Posterior cingulate gyrus (tissue), 11 donors: ENCODE measurements at regions not wholly inside any gene's neighbourhood (a gene's known extent, or its start where the extent isn't known, plus 50 kb on each side); places are given as distances from the start of the nearest gene placed in this dataset.
A peak's percentile ranks its signal among the peaks of the same experiment; 100 is the strongest.

Experiments
- DNase-seq, 10 donors: peaks; one replicate each; pipeline versions ENCODE4 v3.0.0 to v3.0.0-alpha.2; 2020 to 2021; ENCODE audit warnings: mixed read lengths in 3 of 10
- intact Hi-C: fragments of 100-400 bp; cut with DNase I; formaldehyde crosslinking; loops from one replicate; pipeline ENCODE4 v1.15.1; 2023

GRCh38 chr6:6804843-6805615, 216.5 kb downstream of the LY86 start:
- intact Hi-C loops, result no loop called here
- DNase-seq, result peak in 1 of 10 donors; percentile 39

GRCh38 chr6:6806844-6807518, 218.5 kb downstream of the LY86 start:
- intact Hi-C loops, result no loop called here
- DNase-seq, result peak in 3 of 10 donors; percentile 23 to 89 (median 27)

GRCh38 chr6:6808343-6808742, 219.8 kb downstream of the LY86 start:
- intact Hi-C loops, result no loop called here

GRCh38 chr6:6808915-6809314, 220.4 kb downstream of the LY86 start:
- intact Hi-C loops, result no loop called here
- no peak for DNase-seq

More at GRCh38 chr6:6808343-6808742, 219.8 kb downstream of the LY86 start:
- no peak for DNase-seq

- intact Hi-C loops, result no loop called here
- DNase-seq, result no peak
Measured at GRCh38 chr6:6810727-6811126, 222.2 kb downstream of the LY86 start.

- intact Hi-C loops, result no loop called here
- no peak for DNase-seq
Measured at GRCh38 chr6:6811128-6812009, 222.8 kb downstream of the LY86 start.

GRCh38 chr6:6812427-6812826, 223.9 kb downstream of the LY86 start:
- intact Hi-C loops, result no loop called here
- no peak for DNase-seq

GRCh38 chr6:6815732-6816131, 227.2 kb downstream of the LY86 start:
- intact Hi-C loops, result no loop called here
- no peak for DNase-seq

- DNase-seq, result no peak
- intact Hi-C loops, result no loop called here
Measured at GRCh38 chr6:6816716-6817115, 228.2 kb downstream of the LY86 start.

GRCh38 chr6:6818078-6818639, 229.6 kb downstream of the LY86 start:
- DNase-seq, result no peak
- intact Hi-C loops, result no loop called here

- no peak for DNase-seq
- intact Hi-C loops, result no loop called here
Measured at GRCh38 chr6:6820641-6821238, 232.2 kb downstream of the LY86 start.

- intact Hi-C loops, result no loop called here
- DNase-seq, result no peak
Measured at GRCh38 chr6:6821639-6822261, 233.2 kb downstream of the LY86 start.

GRCh38 chr6:6823030-6823429, 234.5 kb downstream of the LY86 start:
- intact Hi-C loops, result no loop called here

GRCh38 chr6:6823568-6824224, 235.2 kb downstream of the LY86 start:
- intact Hi-C loops, result no loop called here
- no peak for DNase-seq

More at GRCh38 chr6:6823030-6823429, 234.5 kb downstream of the LY86 start:
- no peak for DNase-seq

GRCh38 chr6:6824381-6824780, 235.9 kb downstream of the LY86 start:
- DNase-seq, result no peak
- intact Hi-C loops, result no loop called here

- intact Hi-C loops, result no loop called here
- peak in 2 of 10 donors; percentile 19 to 74 for DNase-seq
Measured at GRCh38 chr6:6825193-6825784, 236.8 kb downstream of the LY86 start.

- DNase-seq, result peak in 2 of 10 donors; percentile 27 to 87
- intact Hi-C loops, result no loop called here
Measured at GRCh38 chr6:6826095-6826901, 237.8 kb downstream of the LY86 start.

GRCh38 chr6:6826961-6827360, 238.4 kb downstream of the LY86 start:
- intact Hi-C loops, result no loop called here
- no peak for DNase-seq
